ENCODE measurements at regions not wholly inside any gene's neighbourhood (a gene's known extent, or its start where the extent isn't known, plus 50 kb on each side); places are given as distances from the start of the nearest gene placed in this dataset.
A peak's percentile ranks its signal among the peaks of the same experiment; 100 is the strongest.

- Histone ChIP-seq H3K9me3 (ENCODE audit: insufficient read depth, low read depth) (no peaks in the 10 kb centered on the region), H3K4me3 (no peak overlapping the region), H3K27ac (no peak overlapping the region), H3F3A (ENCODE audit: insufficient read depth, low read depth) (no peaks in the 10 kb centered on the region), H3K79me2 (ENCODE audit: low read depth) (no peaks in the 10 kb centered on the region), H3K27me3 (ENCODE audit: insufficient read depth, low read depth) (no peaks in the 10 kb centered on the region), H3K9me2 (ENCODE audit: insufficient read depth) (no peaks in the 10 kb centered on the region), H4K20me1 (ENCODE audit: insufficient read depth) (no peaks in the 10 kb centered on the region), H3K4me2 (no peak overlapping the region), H2AFZ (no peak overlapping the region), H3K4me1 (replicated peaks; ENCODE audit: insufficient read depth) (no peaks in the 10 kb centered on the region), H3K36me3 (ENCODE audit: low read depth) (no peaks in the 10 kb centered on the region)
- POLR2A ChIA-PET (ENCODE audit: unreplicated experiment) = no interaction called here
- no peak for DNase-seq
- CTCF ChIA-PET = no interaction called here
- BruUV-seq (replicated peaks) = no TSS peak
- no peak for TF ChIP-seq CTCF (conservative IDR thresholded peaks at IDR 0.05)
- no peak for TF ChIP-seq EZH2 (IDR thresholded peaks at IDR 0.05; ENCODE audit: low read depth)
- intact Hi-C loops (cut with micrococcal nuclease; ENCODE audit: unreplicated experiment) = no loop called here
These were observed 59.2 kb upstream of the TMEM164 start for GRCh38 chrX:109943740-109944092.

GRCh38 chrX:109952050-109952449 lies 50.9 kb upstream of the TMEM164 start:
- no peaks in the 10 kb centered on the region for H3K9me3 ChIP-seq (ENCODE audit: insufficient read depth, low read depth)
- no peak overlapping the region for H3K27ac ChIP-seq
- ChIA-PET CTCF (no interaction called here), POLR2A (ENCODE audit: unreplicated experiment) (interaction anchor here (0.7 kb wide), 1 partner anchor 61 kb away, joined by 3 read pairs; no protein-coding TSS in a partner anchor)
- H3K36me3 ChIP-seq (ENCODE audit: low read depth) = no peaks in the 10 kb centered on the region
- no peak overlapping the region for H2AFZ ChIP-seq
- no peaks in the 10 kb centered on the region for H4K20me1 ChIP-seq (ENCODE audit: insufficient read depth)
- H3K27me3 ChIP-seq (ENCODE audit: insufficient read depth, low read depth) = no peaks in the 10 kb centered on the region
- BruUV-seq (replicated peaks) = no TSS peak
- H3K9me2 ChIP-seq (ENCODE audit: insufficient read depth) = no peaks in the 10 kb centered on the region
- intact Hi-C loops (cut with micrococcal nuclease; ENCODE audit: unreplicated experiment) = loop anchor here (5.0 kb wide), 1 partner anchor 50 kb away; the partner anchor contains the start of gene TMEM164
- H3K4me3 ChIP-seq = no peak overlapping the region
- H3F3A ChIP-seq (ENCODE audit: insufficient read depth, low read depth) = peaks cover 10% of the 10 kb centered on the region; the same call in 1 of the 2 replicates
- peak overlapping the region; percentile 24; the same call in 1 of the 2 replicates for H3K4me2 ChIP-seq
- peak; percentile 62 to 89 for DNase-seq
- peaks cover 22% of the 10 kb centered on the region for H3K4me1 ChIP-seq (replicated peaks; ENCODE audit: insufficient read depth)
- H3K79me2 ChIP-seq (ENCODE audit: low read depth) = no peaks in the 10 kb centered on the region
- TF ChIP-seq EZH2 (IDR thresholded peaks at IDR 0.05; ENCODE audit: low read depth) (no peak), CTCF (conservative IDR thresholded peaks at IDR 0.05) (no peak)

- H3K4me1 ChIP-seq (replicated peaks; ENCODE audit: insufficient read depth) = peaks cover 22% of the 10 kb centered on the region
- no peaks in the 10 kb centered on the region for H3K9me2 ChIP-seq (ENCODE audit: insufficient read depth)
- no peak for TF ChIP-seq CTCF (conservative IDR thresholded peaks at IDR 0.05)
- no peak for TF ChIP-seq EZH2 (IDR thresholded peaks at IDR 0.05; ENCODE audit: low read depth)
- H3K4me3 ChIP-seq = no peak overlapping the region
- no TSS peak for BruUV-seq (replicated peaks)
- POLR2A ChIA-PET (ENCODE audit: unreplicated experiment) = no interaction called here
- H3K27ac ChIP-seq = no peak overlapping the region
- peaks cover 10% of the 10 kb centered on the region; the same call in 1 of the 2 replicates for H3F3A ChIP-seq (ENCODE audit: insufficient read depth, low read depth)
- H2AFZ ChIP-seq = no peak overlapping the region
- H3K4me2 ChIP-seq = no peak overlapping the region
- intact Hi-C loops (cut with micrococcal nuclease; ENCODE audit: unreplicated experiment) = loop anchor here (5.0 kb wide), 1 partner anchor 49 kb away; the partner anchor contains the start of gene TMEM164
- no peaks in the 10 kb centered on the region for H3K79me2 ChIP-seq (ENCODE audit: low read depth)
- no peak for DNase-seq
- no peaks in the 10 kb centered on the region for H4K20me1 ChIP-seq (ENCODE audit: insufficient read depth)
- H3K36me3 ChIP-seq (ENCODE audit: low read depth) = no peaks in the 10 kb centered on the region
- H3K9me3 ChIP-seq (ENCODE audit: insufficient read depth, low read depth) = no peaks in the 10 kb centered on the region
- CTCF ChIA-PET = no interaction called here
- H3K27me3 ChIP-seq (ENCODE audit: insufficient read depth, low read depth) = no peaks in the 10 kb centered on the region
These were observed 49.7 kb upstream of the TMEM164 start for GRCh38 chrX:109952985-109953905.
